DMS53 (cell line): ENCODE measurements at regions not wholly inside any gene's neighbourhood (a gene's known extent, or its start where the extent isn't known, plus 50 kb on each side); places are given as distances from the start of the nearest gene placed in this dataset.

Source experiments
- DNase-seq: peaks from one replicate; lab custom pipeline; 2025; lab: John Stamatoyannopoulos, UW

DNA sequence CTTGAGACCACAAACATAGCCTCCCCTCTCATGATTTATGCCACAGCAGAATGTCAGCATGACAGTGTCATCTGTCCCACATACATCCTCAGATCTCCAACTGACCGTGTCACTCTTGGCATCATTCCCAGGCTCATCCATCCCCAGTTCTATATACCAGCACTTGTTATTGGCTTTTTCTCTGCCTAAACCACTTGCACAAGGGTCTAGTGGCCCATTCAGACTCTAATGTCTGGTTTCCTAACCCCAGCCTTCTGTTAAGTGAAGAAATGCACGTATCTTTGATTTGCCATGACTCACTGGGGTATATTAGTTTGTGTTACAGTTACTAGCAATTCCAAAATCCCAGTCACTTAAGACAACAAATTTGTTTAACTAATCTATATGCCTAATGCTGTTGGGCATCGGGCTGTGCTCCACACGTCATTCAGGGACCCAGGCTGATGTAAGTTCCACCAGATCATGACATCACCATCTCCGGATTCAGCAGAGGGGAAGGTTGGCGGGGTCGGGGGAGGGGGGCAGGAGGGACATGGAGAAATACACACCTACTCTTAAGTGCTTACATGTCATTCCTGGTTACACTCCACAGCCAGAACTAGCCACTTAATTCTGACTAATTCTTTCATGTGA, 517.4 kb downstream of the BUD13 start:
- peak; percentile 96 for DNase-seq

GRCh38 chr11:116250155-116250554, 522.6 kb downstream of the BUD13 start:
- DNase-seq = no peak

GRCh38 chr11:116249561-116249960, 523.2 kb downstream of the BUD13 start:
- no peak for DNase-seq

GRCh38 chr11:116244889-116245288, 527.9 kb downstream of the BUD13 start:
- no peak for DNase-seq

- no peak for DNase-seq
Measured at GRCh38 chr11:116244439-116244838, 528.3 kb downstream of the BUD13 start.

DNA sequence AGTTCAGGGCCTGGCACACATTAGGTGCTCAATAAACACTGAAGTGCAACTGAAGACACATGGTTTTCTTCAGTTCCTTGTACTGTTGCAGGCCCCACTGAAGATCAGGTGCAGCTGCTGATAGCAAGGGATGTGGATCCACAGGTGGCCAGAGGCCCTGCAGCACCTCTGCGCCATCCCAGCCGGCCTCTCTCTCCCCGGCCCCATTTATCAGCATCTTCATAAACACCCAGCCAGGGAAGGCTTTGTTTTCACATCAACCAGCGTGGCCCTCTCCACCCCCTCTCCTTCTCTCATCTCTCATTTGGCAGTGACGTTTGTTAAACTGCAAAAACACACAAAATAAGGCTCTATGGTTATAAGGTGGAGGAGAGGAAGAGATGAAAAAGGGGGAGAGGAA, 528.8 kb downstream of the BUD13 start:
- DNase-seq = no peak

DNA sequence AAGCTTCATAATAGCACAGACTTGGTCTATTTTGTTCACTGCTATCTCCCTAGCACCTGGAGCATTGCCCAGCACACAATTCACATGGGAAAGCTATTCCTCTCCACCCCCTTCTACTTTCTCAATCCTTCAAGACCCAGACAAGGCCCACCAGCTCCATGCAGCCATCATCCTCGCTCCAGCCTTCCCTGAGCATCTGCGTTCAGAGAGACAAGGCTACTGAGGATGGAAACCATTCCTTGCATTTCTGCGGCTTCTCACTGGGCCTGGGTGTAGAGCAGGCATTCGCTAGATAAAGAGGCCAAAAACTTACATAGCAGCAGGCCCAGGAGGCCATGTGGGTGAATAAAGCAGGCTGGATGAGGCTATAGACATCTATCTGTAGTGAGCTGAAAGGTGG, 530.8 kb downstream of the BUD13 start:
- no peak for DNase-seq

- DNase-seq = no peak
Measured at GRCh38 chr11:116240710-116241109, 532.1 kb downstream of the BUD13 start.

DNA sequence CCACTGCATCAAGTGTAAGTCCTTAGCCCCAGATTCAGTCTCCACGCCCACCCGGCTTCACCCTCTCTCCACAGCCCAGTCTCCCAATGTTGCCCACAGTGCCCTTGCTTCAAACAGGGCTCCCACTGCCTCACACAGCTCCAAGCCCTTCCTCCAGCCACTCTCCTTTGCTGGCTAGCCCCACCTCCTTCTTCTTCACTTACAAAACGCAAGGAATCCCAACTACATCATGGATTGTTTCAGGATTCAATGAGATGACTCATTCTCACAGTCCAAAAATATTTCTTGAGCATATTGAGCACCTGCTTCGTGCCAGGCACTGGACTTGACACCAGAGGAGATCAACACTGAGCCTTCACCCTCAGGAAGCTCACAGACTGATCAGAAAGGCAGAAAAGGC, 533.5 kb downstream of the BUD13 start:
- no peak for DNase-seq

- peak; percentile 24 for DNase-seq
Measured at GRCh38 chr11:116234989-116235568, 537.7 kb downstream of the BUD13 start.

DNA sequence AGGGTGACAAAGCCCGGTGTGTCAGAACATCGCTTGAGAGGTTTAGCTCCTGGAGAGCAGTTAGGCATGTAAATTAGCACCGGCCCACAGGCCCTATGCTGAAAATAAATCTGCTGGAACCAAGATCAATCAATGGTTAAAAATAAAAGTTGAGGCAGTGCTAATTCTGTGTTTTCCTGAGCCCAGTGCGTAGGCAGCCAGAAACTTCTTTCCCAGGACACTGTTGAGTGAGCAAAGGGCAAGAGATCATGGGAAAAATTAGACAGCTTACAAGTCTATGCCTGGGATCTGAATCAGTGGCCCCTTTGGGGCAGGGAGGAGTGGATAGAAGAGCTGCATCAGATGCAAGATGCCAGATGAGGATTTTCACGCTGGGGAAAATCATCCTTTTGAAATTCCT, 539.2 kb downstream of the BUD13 start:
- DNase-seq = no peak

- DNase-seq = no peak
Measured at GRCh38 chr11:116232364-116232828, 540.4 kb downstream of the BUD13 start.

GRCh38 chr11:116231543-116231942, 541.2 kb downstream of the BUD13 start:
- DNase-seq = peak; percentile 92

DNA sequence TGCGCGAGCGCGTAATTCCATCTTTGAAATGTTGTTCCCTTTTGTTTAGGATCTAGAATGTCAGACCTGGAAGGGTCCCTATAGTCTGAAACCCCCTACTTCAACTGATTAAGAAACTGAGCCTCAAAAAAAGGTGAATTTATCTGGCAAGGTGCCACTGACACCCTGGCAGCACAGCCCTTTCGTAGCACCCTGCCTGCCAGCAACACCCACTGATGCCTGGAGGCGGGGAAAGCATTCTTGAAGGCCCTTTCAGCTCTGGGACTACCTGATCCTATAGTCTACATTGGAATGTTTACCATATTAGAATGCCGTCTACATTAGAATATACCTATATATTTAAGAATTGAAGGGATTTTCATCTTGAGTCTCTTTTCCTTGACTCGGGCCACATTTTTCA, 542.3 kb downstream of the BUD13 start:
- DNase-seq = no peak

- no peak for DNase-seq
Measured at GRCh38 chr11:116229236-116229970, 543.4 kb downstream of the BUD13 start.

GRCh38 chr11:116226731-116227130, 546.1 kb downstream of the BUD13 start:
- no peak for DNase-seq

DNA sequence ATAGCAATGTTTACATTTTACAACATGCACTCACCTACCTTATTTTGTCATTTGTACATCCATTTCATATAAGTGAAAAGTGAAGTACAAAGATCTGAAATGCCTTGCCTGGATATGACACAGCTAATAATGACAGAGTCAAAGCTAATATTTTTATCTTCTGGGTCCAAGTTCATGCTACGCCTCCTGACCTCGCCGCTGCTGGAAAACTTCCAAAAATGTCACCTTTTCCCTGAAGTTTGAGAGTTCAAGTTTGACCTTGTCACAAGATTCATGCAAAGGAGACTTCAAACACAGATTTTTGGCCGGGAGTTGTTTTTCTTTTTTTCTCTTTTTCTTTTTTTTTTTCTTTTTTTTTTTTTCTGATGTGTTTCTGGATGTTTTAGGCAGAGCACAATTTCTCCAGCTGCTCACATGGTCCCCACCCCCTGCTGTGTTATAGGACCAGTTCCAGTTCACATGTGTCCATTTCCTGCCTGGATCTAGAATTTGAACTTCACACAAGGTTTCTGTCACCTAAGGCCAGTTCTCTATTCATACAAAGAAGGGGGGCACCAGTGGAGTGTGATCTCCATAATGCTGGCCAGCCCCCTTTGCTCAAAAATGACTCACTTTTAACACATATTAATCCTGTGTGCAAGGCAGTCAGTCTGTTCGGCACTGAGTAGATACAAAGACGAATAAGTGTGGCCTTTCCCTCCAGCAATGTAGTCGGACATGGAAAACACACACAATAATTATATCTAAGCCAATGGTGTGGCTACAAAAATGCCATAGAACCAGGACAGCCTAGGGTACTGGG, 546.8 kb downstream of the BUD13 start:
- DNase-seq = no peak

DNA sequence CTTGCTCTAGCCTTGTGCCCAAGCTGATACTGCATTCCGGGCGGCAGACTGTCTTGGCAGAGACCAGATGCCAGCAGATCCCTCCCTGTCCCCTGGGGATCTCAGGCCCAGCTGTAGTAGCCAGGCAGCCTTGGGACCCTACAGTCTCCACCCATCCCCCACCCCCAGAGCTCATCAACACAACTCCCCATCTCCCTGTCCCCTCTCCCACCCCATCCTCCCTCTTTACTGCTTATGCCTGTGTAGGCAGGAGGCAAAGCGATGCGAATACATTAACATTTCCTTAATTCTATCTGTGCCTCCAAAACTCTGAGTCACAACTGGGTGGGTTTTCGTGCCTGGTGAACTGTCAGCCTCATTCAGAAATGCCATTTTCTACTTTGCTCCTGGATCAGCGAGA, 547.6 kb downstream of the BUD13 start:
- DNase-seq = no peak

- no peak for DNase-seq
Measured at GRCh38 chr11:116224889-116225200, 547.9 kb downstream of the BUD13 start.

GRCh38 chr11:116224154-116224888, 548.5 kb downstream of the BUD13 start:
- peak; percentile 79 for DNase-seq

- no peak for DNase-seq
Measured at GRCh38 chr11:116221351-116221750, 551.4 kb downstream of the BUD13 start.

- DNase-seq = peak; percentile 52
Measured at GRCh38 chr11:116219171-116219635, 553.6 kb downstream of the BUD13 start.
